ENCODE measurements at regions not wholly inside any gene's neighbourhood (a gene's known extent, or its start where the extent isn't known, plus 50 kb on each side); places are given as distances from the start of the nearest gene placed in this dataset.

GRCh38 chr17:53950858-53951250 is 128.1 kb downstream of the KIF2B start:
- no peaks in the 10 kb centered on the region for H3K36me3 ChIP-seq (ENCODE audit: control insufficient read depth in 1 of 2, insufficient read depth in 2 of 2, low read length in 2 of 2)
- H2AFZ ChIP-seq (ENCODE audit: low read depth, low read length, poor library complexity, severe bottlenecking), result no peak overlapping the region
- ChIA-PET CTCF (no interaction called here), RAD21 (ENCODE audit: low non-redundant PET in 1 of 2, low total read pairs in 2 of 2, uncharacterized antibody in 2 of 2, unreplicated experiment in 2 of 2) (no interaction called here), POLR2A (no interaction called here)
- H3K27ac ChIP-seq (ENCODE audit: low read depth, low read length), result no peak overlapping the region
- H3K4me2 ChIP-seq (ENCODE audit: low read length), result no peak overlapping the region
- no peaks in the 10 kb centered on the region for H3K9me2 ChIP-seq (ENCODE audit: insufficient read depth)
- H3K9ac ChIP-seq (ENCODE audit: low read length), result no peak overlapping the region
- intact Hi-C loops (cut with micrococcal nuclease), result no loop called here
- no peaks in the 10 kb centered on the region for H3K4me1 ChIP-seq (ENCODE audit: control insufficient read depth in 1 of 2, insufficient read depth in 2 of 2, low read length in 2 of 2)
- no peaks in the 10 kb centered on the region for H3K79me2 ChIP-seq (ENCODE audit: insufficient read depth, low read length)
- peaks cover 47 to 55% of the 10 kb centered on the region in 2 experiments for H3K9me3 ChIP-seq (ENCODE audit: control insufficient read depth in 1 of 2, insufficient read depth in 1 of 2, low read depth in 1 of 2, low read length in 2 of 2)
- no TSS peak for BruUV-seq (replicated peaks)
- H3K27me3 ChIP-seq (ENCODE audit: insufficient read depth, low read length), result no peaks in the 10 kb centered on the region
- no peak for TF ChIP-seq ELF1 (IDR thresholded peaks at IDR 0.05; ENCODE audit: borderline replicate concordance, low read depth)
- no peak for TF ChIP-seq MAX (IDR thresholded peaks at IDR 0.05)
- TF ChIP-seq ATF3 (IDR thresholded peaks at IDR 0.05), result no peak
- TF ChIP-seq CEBPB (IDR thresholded peaks at IDR 0.05; ENCODE audit: low read depth), result no peak
- TF ChIP-seq ZFX (IDR thresholded peaks at IDR 0.05), result no peak
- TF ChIP-seq TCF7L2 (IDR thresholded peaks at IDR 0.05; ENCODE audit: borderline replicate concordance, extremely low read depth, insufficient read depth, insufficient read length), result no peak
- no peak for TF ChIP-seq ZBTB33 (IDR thresholded peaks at IDR 0.05; ENCODE audit: extremely low read depth, insufficient replicate concordance, low read length)
- TF ChIP-seq EZH2 (IDR thresholded peaks at IDR 0.05), result no peak
- no peak for TF ChIP-seq SIN3A (IDR thresholded peaks at IDR 0.05; ENCODE audit: low read depth)
- no peak for TF ChIP-seq JUND (IDR thresholded peaks at IDR 0.05)
- TF ChIP-seq POLR2A (IDR thresholded peaks at IDR 0.05; ENCODE audit: borderline replicate concordance, extremely low read depth, insufficient read depth, insufficient read length), result no peak
- TF ChIP-seq FOSL1 (IDR thresholded peaks at IDR 0.05; ENCODE audit: low read depth), result no peak
- TF ChIP-seq POLR2AphosphoS5 (IDR thresholded peaks at IDR 0.05; ENCODE audit: low read depth, low read length), result no peak
- no peaks in the 10 kb centered on the region for H4K20me1 ChIP-seq (ENCODE audit: insufficient read depth)
- H3K4me3 ChIP-seq (replicated peaks in 1 of 2; ENCODE audit: low read depth in 1 of 2, low read length in 2 of 2), result no peak overlapping the region
- ATAC-seq (no peak), DNase-seq (ENCODE audit: low read depth, low spot score) (no peak)
